Stimulated activated naive CD8-positive, alpha-beta T cell treated with anti-CD3 and anti-CD28 coated beads, Interleukin-15, Interleukin-2, amounts not matched to agents 100 ng/mL and 50 ng/mL, for 24 hours (primary cell): ENCODE measurements at regions not wholly inside any gene's neighbourhood (a gene's known extent, or its start where the extent isn't known, plus 50 kb on each side); places are given as distances from the start of the nearest gene placed in this dataset.

Source experiments
- H3K27ac Mint-ChIP-seq: one replicate; pipeline ENCODE4 v1.8.0; 2021; ENCODE audit warnings: mild to moderate bottlenecking, mixed read lengths
- H3K27me3 Mint-ChIP-seq: one replicate; pipeline ENCODE4 v1.8.0; 2021; ENCODE audit warnings: mixed read lengths
- H3K36me3 Mint-ChIP-seq: one replicate; pipeline ENCODE4 v1.8.0; 2021; ENCODE audit warnings: low read depth, mixed read lengths
- H3K4me1 Mint-ChIP-seq: one replicate; pipeline ENCODE4 v1.8.0; 2021; ENCODE audit warnings: low read depth, mixed read lengths
- H3K4me3 Mint-ChIP-seq: one replicate; pipeline ENCODE4 v1.8.0; 2021; ENCODE audit warnings: mild to moderate bottlenecking, mixed read lengths
- H3K9me3 Mint-ChIP-seq: one replicate; pipeline ENCODE4 v1.8.0; 2021; ENCODE audit warnings: mixed read lengths

- no peaks in the 10 kb centered on the region for H3K9me3 Mint-ChIP-seq
- no peak overlapping the region for H3K27ac Mint-ChIP-seq
- no peaks in the 10 kb centered on the region for H3K4me1 Mint-ChIP-seq
- no peaks in the 10 kb centered on the region for H3K27me3 Mint-ChIP-seq
- no peaks in the 10 kb centered on the region for H3K36me3 Mint-ChIP-seq
- no peak overlapping the region for H3K4me3 Mint-ChIP-seq
Observed at GRCh38 chr6:140980265-140980887, 1152.3 kb upstream of the GJE1 start.

- Mint-ChIP-seq H3K4me1 (no peaks in the 10 kb centered on the region), H3K4me3 (no peak overlapping the region), H3K36me3 (no peaks in the 10 kb centered on the region)
Observed at GRCh38 chr6:140979642-140980091, 1153.1 kb upstream of the GJE1 start.

GRCh38 chr6:140977403-140977802, 1155.3 kb upstream of the GJE1 start:
- H3K4me3 Mint-ChIP-seq: no peak overlapping the region
- no peaks in the 10 kb centered on the region for H3K4me1 Mint-ChIP-seq
- H3K27ac Mint-ChIP-seq: no peak overlapping the region
- H3K36me3 Mint-ChIP-seq: no peaks in the 10 kb centered on the region
- H3K27me3 Mint-ChIP-seq: no peaks in the 10 kb centered on the region
- no peaks in the 10 kb centered on the region for H3K9me3 Mint-ChIP-seq

More at GRCh38 chr6:140979642-140980091, 1153.1 kb upstream of the GJE1 start:
- no peaks in the 10 kb centered on the region for H3K27me3 Mint-ChIP-seq
- H3K9me3 Mint-ChIP-seq: no peaks in the 10 kb centered on the region
- no peak overlapping the region for H3K27ac Mint-ChIP-seq

GRCh38 chr6:140976806-140977205, 1155.9 kb upstream of the GJE1 start:
- H3K4me1 Mint-ChIP-seq: no peaks in the 10 kb centered on the region

GRCh38 chr6:140970485-140970884, 1162.2 kb upstream of the GJE1 start:
- Mint-ChIP-seq H3K27ac (no peak overlapping the region), H3K4me3 (no peak overlapping the region), H3K9me3 (peaks cover 4% of the 10 kb centered on the region), H3K27me3 (peaks cover 3% of the 10 kb centered on the region), H3K36me3 (no peaks in the 10 kb centered on the region), H3K4me1 (no peaks in the 10 kb centered on the region)

More at GRCh38 chr6:140976806-140977205, 1155.9 kb upstream of the GJE1 start:
- H3K4me3 Mint-ChIP-seq: no peak overlapping the region
- H3K9me3 Mint-ChIP-seq: peaks cover 4% of the 10 kb centered on the region
- no peak overlapping the region for H3K27ac Mint-ChIP-seq
- no peaks in the 10 kb centered on the region for H3K36me3 Mint-ChIP-seq
- H3K27me3 Mint-ChIP-seq: no peaks in the 10 kb centered on the region

- Mint-ChIP-seq H3K9me3 (peaks cover 4% of the 10 kb centered on the region), H3K36me3 (no peaks in the 10 kb centered on the region), H3K4me1 (no peaks in the 10 kb centered on the region), H3K27me3 (peaks cover 3% of the 10 kb centered on the region), H3K27ac (no peak overlapping the region), H3K4me3 (no peak overlapping the region)
Observed at GRCh38 chr6:140968062-140968461, 1164.7 kb upstream of the GJE1 start.

GRCh38 chr6:140966676-140967075, 1166.0 kb upstream of the GJE1 start:
- Mint-ChIP-seq H3K4me1 (no peaks in the 10 kb centered on the region), H3K9me3 (no peaks in the 10 kb centered on the region), H3K27me3 (peaks cover 3% of the 10 kb centered on the region), H3K36me3 (no peaks in the 10 kb centered on the region), H3K27ac (no peak overlapping the region), H3K4me3 (no peak overlapping the region)

GRCh38 chr6:140960566-140960965, 1172.2 kb upstream of the GJE1 start:
- Mint-ChIP-seq H3K4me1 (no peaks in the 10 kb centered on the region), H3K27ac (no peak overlapping the region), H3K36me3 (no peaks in the 10 kb centered on the region), H3K27me3 (no peaks in the 10 kb centered on the region), H3K9me3 (no peaks in the 10 kb centered on the region), H3K4me3 (no peak overlapping the region)

GRCh38 chr6:140957386-140957785, 1175.3 kb upstream of the GJE1 start:
- H3K9me3 Mint-ChIP-seq: peaks cover 4% of the 10 kb centered on the region
- H3K27ac Mint-ChIP-seq: no peak overlapping the region
- no peaks in the 10 kb centered on the region for H3K36me3 Mint-ChIP-seq
- no peaks in the 10 kb centered on the region for H3K4me1 Mint-ChIP-seq
- no peaks in the 10 kb centered on the region for H3K27me3 Mint-ChIP-seq
- no peak overlapping the region for H3K4me3 Mint-ChIP-seq

GRCh38 chr6:140956571-140957369, 1176.0 kb upstream of the GJE1 start:
- no peak overlapping the region for H3K27ac Mint-ChIP-seq
- no peaks in the 10 kb centered on the region for H3K27me3 Mint-ChIP-seq
- no peaks in the 10 kb centered on the region for H3K4me1 Mint-ChIP-seq
- peaks cover 4% of the 10 kb centered on the region for H3K9me3 Mint-ChIP-seq
- no peak overlapping the region for H3K4me3 Mint-ChIP-seq
- no peaks in the 10 kb centered on the region for H3K36me3 Mint-ChIP-seq

- Mint-ChIP-seq H3K4me3 (no peak overlapping the region), H3K9me3 (peaks cover 10% of the 10 kb centered on the region), H3K27me3 (peaks cover 5% of the 10 kb centered on the region), H3K36me3 (no peaks in the 10 kb centered on the region), H3K4me1 (no peaks in the 10 kb centered on the region), H3K27ac (no peak overlapping the region)
Observed at GRCh38 chr6:140940251-140940925, 1192.3 kb upstream of the GJE1 start.

- H3K4me3 Mint-ChIP-seq: no peak overlapping the region
Observed at GRCh38 chr6:140932909-140933308, 1199.8 kb upstream of the GJE1 start.

GRCh38 chr6:140931581-140931980, 1201.1 kb upstream of the GJE1 start:
- Mint-ChIP-seq H3K4me1 (no peaks in the 10 kb centered on the region), H3K9me3 (no peaks in the 10 kb centered on the region)

More at GRCh38 chr6:140932909-140933308, 1199.8 kb upstream of the GJE1 start:
- Mint-ChIP-seq H3K9me3 (no peaks in the 10 kb centered on the region), H3K36me3 (no peaks in the 10 kb centered on the region), H3K4me1 (no peaks in the 10 kb centered on the region), H3K27ac (no peak overlapping the region), H3K27me3 (peaks cover 10% of the 10 kb centered on the region)

GRCh38 chr6:140929121-140929520, 1203.6 kb upstream of the GJE1 start:
- Mint-ChIP-seq H3K27me3 (peaks cover 5% of the 10 kb centered on the region), H3K4me1 (no peaks in the 10 kb centered on the region), H3K4me3 (no peak overlapping the region), H3K9me3 (no peaks in the 10 kb centered on the region), H3K27ac (no peak overlapping the region), H3K36me3 (no peaks in the 10 kb centered on the region)

More at GRCh38 chr6:140931581-140931980, 1201.1 kb upstream of the GJE1 start:
- H3K4me3 Mint-ChIP-seq: no peak overlapping the region
- no peaks in the 10 kb centered on the region for H3K36me3 Mint-ChIP-seq
- H3K27me3 Mint-ChIP-seq: peaks cover 5% of the 10 kb centered on the region
- no peak overlapping the region for H3K27ac Mint-ChIP-seq

- Mint-ChIP-seq H3K9me3 (no peaks in the 10 kb centered on the region), H3K27ac (no peak overlapping the region), H3K4me3 (no peak overlapping the region), H3K27me3 (no peaks in the 10 kb centered on the region), H3K36me3 (no peaks in the 10 kb centered on the region), H3K4me1 (no peaks in the 10 kb centered on the region)
Observed at GRCh38 chr6:140923048-140923447, 1209.7 kb upstream of the GJE1 start.
